Left renal cortex interstitium (tissue), 4 donors: ENCODE measurements at regions not wholly inside any gene's neighbourhood (a gene's known extent, or its start where the extent isn't known, plus 50 kb on each side); places are given as distances from the start of the nearest gene placed in this dataset.

Source experiments
- DNase-seq, 4 donors: peaks; one replicate each; pipeline ENCODE4 v3.0.0-alpha.2; 2013; ENCODE audit warnings: low read depth in 4 of 4, low spot score in 2 of 4, missing footprints in 1 of 4

DNA sequence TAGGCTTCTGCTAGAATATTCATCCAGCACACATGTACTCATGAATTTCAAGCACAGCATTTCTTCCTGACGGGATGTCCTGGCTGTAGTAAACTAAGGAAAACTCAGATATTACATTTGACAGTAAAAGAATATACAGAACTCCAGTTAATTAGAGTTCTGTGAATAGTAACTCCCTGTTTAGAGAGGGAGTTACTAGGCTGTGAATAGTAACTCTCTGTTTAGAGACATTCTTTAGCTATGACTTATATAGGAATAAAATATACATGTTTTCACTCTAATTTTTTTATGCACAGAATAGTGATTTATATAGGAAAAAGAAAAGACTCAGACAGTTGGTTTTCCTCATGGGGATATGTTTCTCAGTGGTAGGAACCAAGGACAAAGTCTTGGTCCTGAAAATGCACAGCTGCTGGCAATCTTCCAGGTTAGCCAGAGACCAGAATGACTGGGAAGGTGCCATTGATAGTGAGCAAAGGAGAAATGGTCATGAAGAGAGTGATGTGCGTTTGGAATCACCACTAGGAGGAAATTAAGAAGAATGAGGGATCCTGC lies 480.7 kb upstream of the THBS1 start:
- no peak for DNase-seq

DNA sequence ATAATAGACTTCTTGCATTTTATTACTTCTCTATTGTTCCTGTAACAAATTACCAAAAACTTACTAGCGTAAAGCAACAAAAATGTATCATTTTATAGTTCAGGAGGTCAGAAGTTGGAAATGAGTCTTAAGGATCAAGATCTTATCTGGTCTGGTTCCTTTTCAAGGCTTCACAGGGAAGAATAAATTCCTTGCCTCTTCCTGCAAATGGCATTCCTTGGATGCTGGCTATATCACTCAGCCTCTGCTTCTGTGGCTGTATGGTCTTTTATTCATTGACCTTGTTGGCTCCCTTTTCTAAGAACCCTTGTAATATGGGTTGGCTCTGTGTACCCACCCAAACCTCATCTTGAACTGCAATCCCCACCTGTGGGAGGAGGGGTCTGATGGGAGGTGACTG lies 478.4 kb upstream of the THBS1 start:
- no peak for DNase-seq

GRCh38 chr15:39106950-39107349 lies 473.9 kb upstream of the THBS1 start:
- DNase-seq = no peak

DNA sequence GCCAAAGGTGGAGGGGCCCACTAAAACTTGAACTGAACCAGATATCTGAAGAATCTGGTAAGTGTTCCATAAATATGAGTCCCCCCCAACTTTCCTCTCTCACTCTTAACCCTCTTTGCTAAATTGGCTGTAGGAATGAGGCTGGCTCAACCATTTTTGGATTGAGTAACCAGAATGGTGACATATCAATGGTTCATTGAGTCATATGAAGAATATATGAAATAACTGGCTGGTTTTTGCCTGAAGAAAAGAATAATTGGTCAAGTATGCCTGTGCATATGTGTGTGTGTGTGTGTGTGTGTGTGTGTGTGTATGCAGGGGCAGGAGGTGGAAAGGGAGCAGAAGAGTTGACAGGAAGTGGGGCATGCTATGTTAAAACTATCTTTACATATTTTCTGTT lies 472.9 kb upstream of the THBS1 start:
- DNase-seq = no peak

GRCh38 chr15:39110336-39110735 lies 470.5 kb upstream of the THBS1 start:
- DNase-seq = no peak

DNA sequence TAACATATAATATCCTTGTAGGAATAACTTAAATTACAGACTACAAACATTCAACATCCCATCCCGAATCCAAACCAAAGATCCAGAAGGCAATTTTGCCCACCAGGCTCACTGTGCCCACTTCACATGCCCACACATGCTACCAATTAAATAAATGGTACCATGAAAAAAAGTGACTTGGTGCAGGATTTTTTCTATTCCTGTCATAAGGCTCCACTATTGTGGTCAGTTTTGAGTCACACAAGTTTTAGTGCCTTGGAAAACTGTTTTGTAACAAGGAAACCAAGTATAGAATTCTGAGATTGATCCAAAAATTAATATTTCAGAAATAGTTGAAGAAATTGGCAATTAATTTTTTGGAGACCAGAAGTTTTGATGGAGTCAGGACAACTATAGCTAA lies 470.1 kb upstream of the THBS1 start:
- DNase-seq = no peak

GRCh38 chr15:39113741-39114140 lies 467.1 kb upstream of the THBS1 start:
- no peak for DNase-seq

DNA sequence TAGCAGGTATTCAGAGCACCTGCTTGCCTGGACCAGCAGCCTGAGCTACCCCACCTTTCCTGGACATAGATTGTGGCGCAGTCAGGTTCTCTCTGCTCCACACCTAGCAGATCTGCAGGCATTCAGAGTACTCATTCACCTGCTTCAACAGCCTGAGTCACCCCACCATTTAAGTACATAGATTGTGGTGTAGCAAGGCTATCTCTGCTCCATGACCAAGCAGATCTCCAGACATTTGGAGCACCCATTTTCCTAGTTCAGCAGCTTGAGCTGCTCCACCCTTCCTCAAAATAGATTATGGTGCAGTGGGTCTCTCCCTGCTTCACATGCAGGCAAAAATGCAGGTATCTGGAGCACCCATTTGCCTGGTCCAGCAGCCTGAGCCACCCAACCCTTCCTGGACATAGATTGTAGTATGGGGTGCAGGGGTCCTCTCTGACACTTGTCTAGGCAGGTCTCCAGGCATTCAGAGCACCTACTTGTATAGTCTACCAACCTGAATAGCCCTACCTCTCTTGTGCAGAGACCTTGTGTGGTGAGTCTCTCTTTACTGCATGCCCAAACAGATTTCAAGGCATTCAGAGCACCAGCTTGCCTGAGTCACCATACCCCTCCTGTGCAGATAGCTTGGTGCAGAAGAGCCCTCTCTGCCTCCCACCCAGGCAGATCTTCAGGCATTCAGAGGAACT lies 466.0 kb upstream of the THBS1 start:
- no peak for DNase-seq

- no peak for DNase-seq
These were observed 465.4 kb upstream of the THBS1 start for GRCh38 chr15:39115379-39116057.

- no peak for DNase-seq
These were observed 462.4 kb upstream of the THBS1 start for GRCh38 chr15:39118510-39118909.

DNA sequence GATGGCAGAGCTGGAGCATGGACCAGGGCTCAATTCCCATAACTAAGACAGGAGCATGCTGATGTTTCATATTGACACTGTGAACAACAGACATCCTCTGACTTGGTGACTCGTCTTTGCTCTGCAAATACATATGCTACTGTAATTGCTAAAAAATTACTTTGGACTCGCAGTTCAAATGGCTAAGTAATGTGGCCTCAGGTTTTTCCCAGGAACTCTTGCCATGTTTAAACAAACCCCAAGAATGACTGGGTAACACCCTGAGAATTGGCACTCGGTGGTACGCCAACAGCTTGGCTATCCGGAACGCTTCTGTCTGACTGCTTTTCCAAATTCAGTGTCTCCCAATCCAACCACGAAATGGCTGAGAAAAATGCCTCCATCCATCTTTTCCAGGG lies 456.7 kb upstream of the THBS1 start:
- DNase-seq = no peak

DNA sequence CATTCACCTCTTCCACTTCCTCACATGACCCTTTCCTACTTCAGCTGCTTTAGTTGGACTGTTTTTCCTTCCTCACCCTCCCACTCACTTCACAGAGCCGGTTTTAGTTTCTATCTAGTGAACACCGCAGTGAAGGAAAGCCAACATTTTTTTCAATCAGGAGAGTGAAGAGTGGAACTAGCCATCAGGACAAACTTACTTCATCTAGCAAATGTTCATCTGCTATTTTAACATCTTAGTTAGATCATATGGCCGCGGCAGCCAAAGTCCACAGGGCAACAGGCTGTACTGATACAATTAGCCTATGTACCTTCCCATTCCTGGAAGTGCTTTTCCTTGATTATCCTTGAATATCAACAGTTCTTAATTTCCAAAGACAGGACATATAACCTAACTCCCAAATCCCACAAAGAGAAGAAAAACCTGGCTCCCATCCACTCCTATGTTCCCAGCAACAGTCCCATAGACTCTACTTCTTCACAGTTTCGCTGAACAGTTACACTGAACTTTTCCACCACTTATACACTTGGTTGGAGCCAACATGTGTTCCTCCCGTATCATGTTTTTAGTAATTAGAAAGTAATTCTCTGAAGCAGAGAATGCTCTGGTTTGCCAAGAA lies 456.2 kb upstream of the THBS1 start:
- DNase-seq = no peak

GRCh38 chr15:39125226-39125625 lies 455.7 kb upstream of the THBS1 start:
- DNase-seq = no peak

DNA sequence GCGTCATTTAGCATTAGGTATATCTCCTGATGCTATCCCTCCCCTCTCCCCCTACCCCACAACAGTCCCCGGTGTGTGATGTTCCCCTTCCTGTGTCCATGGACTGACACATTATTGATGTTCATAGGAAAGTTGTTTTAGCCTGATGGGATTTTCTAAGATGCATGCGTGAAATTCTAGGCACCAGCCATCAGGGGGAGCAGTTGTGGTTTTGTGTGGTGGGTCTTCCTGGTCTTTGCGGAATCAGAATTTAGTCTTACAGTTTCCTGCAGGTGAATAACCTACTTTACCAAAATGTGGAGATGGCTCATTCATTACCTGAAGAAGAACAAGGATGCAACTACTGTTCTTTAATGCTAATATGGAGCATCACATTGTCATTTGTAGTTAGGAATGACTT lies 455.0 kb upstream of the THBS1 start:
- no peak for DNase-seq

DNA sequence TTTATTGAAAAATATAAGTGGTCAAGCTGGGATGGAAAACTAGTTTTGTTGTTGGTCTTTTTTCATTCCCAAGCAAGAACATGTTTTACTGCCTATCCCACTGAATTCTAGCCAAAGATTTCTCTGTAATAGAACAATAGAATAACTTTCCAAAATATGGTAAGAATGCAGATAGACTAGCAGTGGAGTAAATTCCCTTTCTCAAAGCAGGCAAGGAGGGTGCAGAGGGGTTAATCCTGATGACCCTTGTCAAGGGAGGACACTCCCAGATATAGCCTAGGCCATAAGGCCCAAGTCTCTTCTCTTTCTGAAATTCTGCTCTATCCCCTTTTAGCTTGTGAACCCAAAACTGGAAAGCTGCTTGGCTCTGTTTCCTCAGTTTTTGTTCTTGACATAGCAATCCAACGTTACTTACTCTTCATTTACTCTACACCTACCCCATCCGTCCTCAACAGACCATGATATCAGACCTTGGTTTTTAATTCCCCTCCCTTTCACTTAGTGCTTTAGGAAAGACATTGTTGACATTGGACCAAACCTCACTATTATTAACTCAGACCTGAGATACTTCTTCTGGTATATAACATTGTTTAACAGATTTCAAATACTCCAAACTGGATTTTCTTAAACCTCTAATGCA lies 453.6 kb upstream of the THBS1 start:
- DNase-seq = no peak

DNA sequence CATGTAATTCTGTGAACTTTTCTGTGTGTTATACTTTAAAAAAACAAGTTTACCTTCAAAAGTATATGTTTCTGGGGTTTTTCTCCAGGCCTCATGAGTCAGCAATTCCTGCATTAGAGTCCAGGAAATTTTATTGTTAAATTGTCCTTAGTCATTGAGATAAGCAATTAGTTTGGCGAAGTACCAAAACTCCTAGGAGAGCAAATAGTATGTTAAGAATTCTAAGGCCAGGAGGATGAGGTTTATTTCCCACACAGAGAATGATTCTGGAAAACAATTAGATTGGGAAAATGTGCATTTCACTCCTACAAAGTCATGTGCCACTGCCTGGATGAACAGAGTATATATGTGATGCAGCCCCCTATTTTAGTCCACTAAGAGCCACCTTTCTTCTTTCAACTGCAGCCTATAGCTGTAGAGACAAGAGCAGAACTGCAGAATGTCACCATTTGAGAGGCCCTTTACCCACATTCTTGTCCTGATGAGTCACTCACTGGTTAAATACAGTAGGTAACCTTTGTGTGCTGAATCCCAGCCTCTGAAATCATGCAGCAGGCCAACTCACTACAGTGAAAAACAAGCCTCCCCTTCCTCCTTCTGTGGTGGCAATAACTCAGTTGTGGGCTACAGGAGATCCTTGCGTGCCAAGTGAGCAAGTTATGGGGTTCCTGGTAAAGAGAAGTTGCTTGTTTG lies 452.8 kb upstream of the THBS1 start:
- no peak for DNase-seq

DNA sequence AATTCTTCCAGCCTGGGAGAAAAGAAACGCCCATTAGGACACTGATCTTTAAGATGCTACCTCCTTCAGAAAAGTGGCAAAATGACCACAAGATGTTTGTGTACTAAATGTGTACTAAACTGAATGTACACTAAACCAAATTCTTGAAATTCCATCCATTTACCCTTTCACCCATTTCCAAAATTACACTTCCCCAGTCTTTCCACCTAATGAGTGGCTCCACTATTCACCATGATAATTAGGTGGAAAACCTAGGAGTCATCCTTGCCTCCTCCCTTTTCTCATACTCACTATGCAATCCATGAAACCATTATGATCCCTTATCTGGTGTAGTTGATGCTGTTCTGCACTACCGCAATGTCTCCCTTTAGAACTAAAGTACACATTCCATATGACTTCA lies 452.1 kb upstream of the THBS1 start:
- no peak for DNase-seq

DNA sequence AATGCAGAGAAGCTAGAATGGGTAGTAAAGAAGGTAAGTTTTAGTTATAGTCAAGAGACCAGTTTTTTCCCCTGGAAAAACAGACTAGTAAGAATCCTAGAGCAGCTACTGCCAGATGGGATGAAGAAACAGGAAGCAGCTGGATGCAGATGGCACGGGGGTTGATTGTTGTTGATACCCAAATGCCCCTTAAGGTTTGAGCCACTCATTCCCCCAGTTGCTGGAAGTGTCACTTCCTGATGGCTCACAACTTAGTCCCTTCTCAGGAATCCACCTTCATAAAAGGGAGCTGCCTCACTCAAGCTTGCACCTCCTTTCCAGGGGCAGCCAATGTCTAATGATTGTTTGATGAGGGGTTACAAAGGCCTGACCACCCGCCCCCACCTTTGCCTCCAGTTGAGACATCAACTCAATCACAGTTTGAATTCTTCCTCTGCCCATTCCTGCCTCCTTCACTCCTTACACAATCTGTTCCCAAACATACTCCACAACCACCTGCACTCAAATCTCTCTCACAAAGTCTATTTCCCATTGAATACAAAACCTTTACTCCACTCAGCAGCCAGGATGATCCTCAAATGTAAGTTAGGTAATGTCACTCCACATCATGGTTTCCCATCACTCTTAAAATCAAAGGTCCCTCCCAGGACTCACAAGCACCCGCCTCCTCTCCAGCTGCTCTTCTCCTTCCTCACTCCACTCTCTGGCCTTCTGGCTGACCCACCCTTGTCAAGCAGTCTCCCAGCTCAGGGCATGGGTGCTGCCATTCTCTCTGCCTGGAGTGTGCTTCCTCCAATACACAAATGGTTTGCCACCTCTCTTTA lies 450.1 kb upstream of the THBS1 start:
- DNase-seq = no peak

DNA sequence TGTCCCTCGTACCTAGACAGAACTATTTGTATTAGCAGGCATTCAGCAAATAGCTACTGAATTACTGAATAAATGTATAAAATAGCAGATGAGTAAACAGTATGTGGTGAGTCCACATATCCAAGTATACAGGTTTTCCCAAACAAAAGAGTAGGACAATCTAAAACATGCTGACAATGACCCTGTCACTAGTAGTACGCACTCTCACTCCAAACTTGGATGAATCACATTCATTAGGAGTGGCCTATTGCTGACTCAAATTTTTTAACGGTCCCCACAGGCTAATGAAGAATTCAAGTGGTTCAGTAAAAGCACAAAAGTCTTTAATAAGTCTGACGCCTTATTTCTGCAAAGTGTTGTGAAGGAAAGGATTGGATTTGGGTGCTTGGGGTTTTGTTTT lies 449.3 kb upstream of the THBS1 start:
- no peak for DNase-seq

- no peak for DNase-seq
These were observed 448.8 kb upstream of the THBS1 start for GRCh38 chr15:39132070-39132469.
